Karpas-422 (cell line): ENCODE measurements at regions not wholly inside any gene's neighbourhood (a gene's known extent, or its start where the extent isn't known, plus 50 kb on each side); places are given as distances from the start of the nearest gene placed in this dataset.

Source experiments
- DNase-seq: peaks from one replicate; pipeline ENCODE4 v3.0.0-alpha.2; 2015
- H2AFZ ChIP-seq: fragments of 200-600 bp; sonication (generic); 2 replicates; pipeline ENCODE4 v1.6.1; 2014; ENCODE audit warnings: antibody characterized with exemption, low read length, mixed read lengths
- H3K27ac ChIP-seq: fragments of 200-600 bp; sonication (generic); 2 replicates; pipeline ENCODE4 v1.5.1; 2014; ENCODE audit warnings: mild to moderate bottlenecking, low read length, moderate library complexity
- H3K27me3 ChIP-seq: fragments of 200-600 bp; sonication (generic); 2 replicates; pipeline ENCODE4 v1.6.1; 2014; ENCODE audit warnings: low read length, mixed read lengths
- H3K36me3 ChIP-seq: fragments of 200-600 bp; sonication (generic); 2 replicates; pipeline ENCODE4 v1.6.1; 2014; ENCODE audit warnings: low read length, mixed read lengths; ENCODE audit not compliant: insufficient read depth
- H3K4me1 ChIP-seq: fragments of 200-600 bp; sonication (generic); 2 replicates; pipeline ENCODE4 v1.6.1; 2014; ENCODE audit warnings: mild to moderate bottlenecking, low read length, mixed read lengths
- H3K4me2 ChIP-seq: fragments of 200-600 bp; sonication (generic); 2 replicates; pipeline ENCODE4 v1.6.1; 2014; ENCODE audit warnings: low read length, low read depth, mild to moderate bottlenecking; ENCODE audit not compliant: poor library complexity, severe bottlenecking
- H3K4me3 ChIP-seq: fragments of 200-600 bp; sonication (generic); 2 replicates; pipeline ENCODE4 v1.5.1; 2014; ENCODE audit warnings: mild to moderate bottlenecking, antibody characterized with exemption, low read length, mixed read lengths
- H3K79me2 ChIP-seq: fragments of 200-600 bp; sonication (generic); 2 replicates; pipeline ENCODE4 v1.6.1; 2014; ENCODE audit warnings: mild to moderate bottlenecking, low read length, mixed read lengths
- H3K9ac ChIP-seq: fragments of 200-600 bp; sonication (generic); 2 replicates; pipeline ENCODE4 v1.6.0; 2014; ENCODE audit warnings: low read length
- H3K9me2 ChIP-seq: fragments of 200-600 bp; sonication (generic), shearing (Covaris generic); replicated peaks from 2 replicates; pipeline ENCODE4 v1.6.0; 2014; ENCODE audit warnings: mild to moderate bottlenecking, low read length, moderate library complexity; ENCODE audit not compliant: insufficient read depth
- H3K9me3 ChIP-seq: fragments of 300-700, 200-600 bp; sonication (generic); 2 replicates; pipeline ENCODE4 v1.6.1; 2014; ENCODE audit warnings: low read length, mixed read lengths
- H4K20me1 ChIP-seq: fragments of 200-600 bp; sonication (generic); 2 replicates; pipeline ENCODE4 v1.6.1; 2014; ENCODE audit warnings: mild to moderate bottlenecking, antibody characterized with exemption, low read length, low read depth; ENCODE audit not compliant: insufficient read depth

DNA sequence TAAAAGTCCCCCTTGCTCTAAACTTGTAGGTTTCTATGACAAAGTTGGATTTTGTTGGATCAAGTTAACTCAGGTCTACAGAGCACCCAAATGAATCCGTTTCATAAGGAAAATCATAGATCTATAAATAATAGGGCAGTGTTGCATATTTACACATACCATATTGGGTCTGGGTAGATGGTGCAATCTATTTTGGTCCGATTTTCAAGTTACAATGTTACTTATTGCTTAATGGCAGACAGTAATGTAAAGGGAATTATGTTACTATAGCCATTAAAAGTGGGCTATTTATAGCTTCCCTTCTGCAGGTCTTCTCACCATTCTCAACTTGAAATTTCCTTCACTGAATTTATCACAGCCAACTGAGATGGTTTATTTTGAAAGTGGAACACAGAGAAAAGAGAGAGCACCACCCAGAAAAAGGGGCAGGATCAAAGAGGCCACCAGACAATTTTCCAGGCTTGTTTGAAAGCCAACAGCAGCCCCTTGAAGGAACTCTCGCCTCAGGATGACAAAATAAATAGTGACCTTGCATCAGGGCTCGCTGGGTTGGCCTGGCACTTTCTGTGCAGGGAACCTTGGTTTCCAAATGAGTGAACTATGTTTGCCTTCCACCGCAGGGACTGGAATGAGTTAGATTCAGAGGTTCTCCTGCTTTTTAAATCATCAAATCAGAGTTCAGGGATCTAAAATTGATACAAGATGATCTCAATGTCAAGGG, 260.2 kb upstream of the HES1 start:
- no peak overlapping the region for H3K27ac ChIP-seq
- no peaks in the 10 kb centered on the region for H4K20me1 ChIP-seq
- H3K9ac ChIP-seq, result no peak overlapping the region
- DNase-seq, result no peak
- H3K4me1 ChIP-seq, result no peaks in the 10 kb centered on the region
- H3K9me3 ChIP-seq, result no peaks in the 10 kb centered on the region
- no peaks in the 10 kb centered on the region for H3K36me3 ChIP-seq
- H3K4me2 ChIP-seq, result no peak overlapping the region
- no peak overlapping the region for H3K4me3 ChIP-seq
- H3K9me2 ChIP-seq, result no peaks in the 10 kb centered on the region
- H2AFZ ChIP-seq, result no peak overlapping the region
- no peaks in the 10 kb centered on the region for H3K79me2 ChIP-seq
- H3K27me3 ChIP-seq, result no peaks in the 10 kb centered on the region

DNA sequence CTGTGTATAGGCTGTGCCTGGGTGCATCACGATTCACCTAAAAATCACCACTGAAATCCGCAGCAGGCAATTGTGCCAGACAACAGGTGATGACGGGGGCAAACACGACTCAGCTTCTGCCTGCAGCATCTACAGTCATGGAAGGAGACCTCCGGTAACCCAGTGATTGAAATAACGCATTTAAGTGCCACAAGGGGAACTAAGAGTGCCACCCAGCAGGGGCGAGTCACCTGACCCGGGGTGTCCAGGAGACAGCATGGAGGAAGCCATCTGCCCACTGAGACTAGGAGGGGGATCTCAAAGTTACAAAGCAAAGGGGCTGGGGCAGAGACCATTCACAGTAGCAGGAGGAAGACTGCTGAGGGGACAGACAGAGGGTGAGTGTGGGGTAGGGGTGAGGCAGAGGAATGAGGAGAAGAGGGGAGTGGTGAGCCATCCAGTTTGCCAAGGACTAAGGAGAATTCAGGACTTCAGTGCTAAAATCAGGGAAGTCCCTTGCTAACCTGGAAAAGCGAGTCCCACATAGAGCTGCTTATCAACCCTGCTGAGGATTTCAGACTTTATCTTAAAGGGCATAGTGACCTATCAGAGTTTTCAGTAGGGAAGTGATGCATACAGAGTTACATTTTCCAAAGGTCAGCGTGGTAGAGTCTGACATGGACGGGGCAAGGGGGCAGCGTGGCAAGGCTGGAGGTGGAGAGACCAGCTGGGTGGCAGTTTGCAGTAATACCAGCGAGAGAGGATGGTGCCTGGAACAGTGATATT, 256.7 kb upstream of the HES1 start:
- H3K9ac ChIP-seq, result no peak overlapping the region
- H3K27me3 ChIP-seq, result no peaks in the 10 kb centered on the region
- H3K27ac ChIP-seq, result no peak overlapping the region
- no peak overlapping the region for H3K4me2 ChIP-seq
- H3K4me3 ChIP-seq, result no peak overlapping the region
- no peaks in the 10 kb centered on the region for H3K9me3 ChIP-seq
- no peaks in the 10 kb centered on the region for H3K9me2 ChIP-seq
- H3K79me2 ChIP-seq, result no peaks in the 10 kb centered on the region
- H4K20me1 ChIP-seq, result no peaks in the 10 kb centered on the region
- no peak overlapping the region for H2AFZ ChIP-seq
- no peaks in the 10 kb centered on the region for H3K4me1 ChIP-seq
- H3K36me3 ChIP-seq, result no peaks in the 10 kb centered on the region
- DNase-seq, result no peak

DNA sequence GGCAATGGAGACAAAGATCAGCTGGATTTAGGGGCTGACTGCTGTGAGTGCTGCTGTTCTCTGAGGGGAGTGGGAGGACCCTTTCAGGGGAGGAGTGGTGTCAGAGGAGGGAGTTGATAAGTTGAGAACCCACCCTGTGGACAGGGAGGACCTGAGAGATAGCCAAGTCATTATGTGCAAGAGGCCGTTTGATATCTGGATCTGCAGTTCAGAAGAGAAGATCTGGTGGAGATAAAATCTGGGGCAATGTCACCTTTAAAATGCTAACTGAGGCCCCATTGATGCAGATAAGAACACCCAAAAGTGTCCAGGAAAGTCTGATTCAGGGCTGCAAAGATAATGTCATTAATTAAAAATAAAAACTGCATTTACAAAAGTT, 256.1 kb upstream of the HES1 start:
- Histone ChIP-seq H3K36me3 (no peaks in the 10 kb centered on the region), H3K9ac (no peak overlapping the region), H2AFZ (no peak overlapping the region), H3K4me2 (no peak overlapping the region), H3K27me3 (no peaks in the 10 kb centered on the region), H3K9me3 (no peaks in the 10 kb centered on the region), H4K20me1 (no peaks in the 10 kb centered on the region), H3K27ac (no peak overlapping the region), H3K79me2 (no peaks in the 10 kb centered on the region), H3K4me1 (no peaks in the 10 kb centered on the region), H3K9me2 (no peaks in the 10 kb centered on the region), H3K4me3 (no peak overlapping the region)
- no peak for DNase-seq

DNA sequence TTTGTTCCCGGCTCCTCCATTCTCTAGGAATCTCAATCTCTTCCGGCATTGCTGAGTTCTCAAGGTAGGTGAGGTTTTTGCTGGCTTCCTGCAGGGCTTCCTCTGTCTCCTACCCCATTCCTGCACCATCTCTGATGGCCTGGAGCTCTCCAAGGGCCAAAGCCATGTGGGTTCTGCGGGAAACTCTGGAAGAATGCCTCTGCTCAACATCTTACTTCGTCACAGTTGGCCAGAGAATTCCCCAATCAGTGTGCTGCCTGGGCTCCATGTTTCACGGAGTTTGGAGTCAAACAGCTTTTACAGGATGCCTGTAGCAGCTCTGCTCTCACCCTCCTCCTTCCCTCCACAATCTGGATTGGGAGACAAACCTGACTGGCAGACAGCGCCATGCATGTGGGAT, 253.9 kb upstream of the HES1 start:
- Histone ChIP-seq H3K4me3 (no peak overlapping the region), H3K4me1 (no peaks in the 10 kb centered on the region), H3K4me2 (no peak overlapping the region), H3K9me3 (no peaks in the 10 kb centered on the region), H3K79me2 (no peaks in the 10 kb centered on the region), H3K9ac (no peak overlapping the region), H3K27ac (no peak overlapping the region), H2AFZ (no peak overlapping the region), H3K36me3 (no peaks in the 10 kb centered on the region), H3K9me2 (no peaks in the 10 kb centered on the region), H4K20me1 (no peaks in the 10 kb centered on the region), H3K27me3 (no peaks in the 10 kb centered on the region)
- no peak for DNase-seq

DNA sequence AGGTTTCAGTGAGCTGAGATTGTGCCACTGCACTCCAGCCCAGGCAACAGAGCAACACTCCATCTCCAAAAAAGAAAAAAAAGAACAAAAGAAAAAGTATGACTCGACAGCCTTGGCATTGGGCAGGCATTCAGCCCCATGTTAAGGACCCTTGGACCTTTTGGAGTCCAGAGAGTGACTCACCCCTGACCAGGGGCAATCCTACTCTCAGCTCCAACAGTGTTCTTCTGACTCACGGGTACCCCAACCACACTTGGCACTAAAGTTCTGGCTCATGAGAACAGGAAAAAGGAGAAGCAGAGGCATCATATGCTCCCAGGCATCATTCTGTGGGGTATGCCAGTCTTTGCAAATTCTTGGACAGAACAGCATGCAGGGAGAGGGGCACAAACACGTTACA, 252.4 kb upstream of the HES1 start:
- Histone ChIP-seq H3K9me3 (no peaks in the 10 kb centered on the region), H4K20me1 (no peaks in the 10 kb centered on the region), H3K4me1 (no peaks in the 10 kb centered on the region), H2AFZ (no peak overlapping the region), H3K36me3 (no peaks in the 10 kb centered on the region), H3K4me3 (no peak overlapping the region), H3K9ac (no peak overlapping the region), H3K27me3 (no peaks in the 10 kb centered on the region), H3K9me2 (no peaks in the 10 kb centered on the region), H3K4me2 (no peak overlapping the region), H3K79me2 (no peaks in the 10 kb centered on the region), H3K27ac (no peak overlapping the region)
- DNase-seq, result no peak

DNA sequence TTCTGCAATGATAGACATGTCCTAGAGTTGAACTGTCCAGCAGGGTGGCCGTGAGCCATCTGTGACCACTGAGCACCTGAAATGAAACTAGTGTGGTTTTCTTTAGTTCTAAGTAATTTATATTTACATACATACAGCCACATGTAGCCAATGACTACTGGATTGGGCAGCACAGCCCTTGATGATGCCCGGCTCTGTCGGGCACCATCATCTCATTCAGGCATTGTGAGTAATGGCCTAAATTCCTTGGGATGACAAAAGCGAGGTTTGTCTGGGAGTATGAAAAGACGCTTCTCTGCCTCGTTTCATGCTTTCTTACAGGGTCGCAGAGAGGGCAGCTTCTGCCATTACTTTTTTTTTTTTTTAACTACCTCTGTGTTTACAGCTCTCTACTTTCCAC, 251.9 kb upstream of the HES1 start:
- no peak overlapping the region for H3K27ac ChIP-seq
- no peak overlapping the region for H2AFZ ChIP-seq
- no peaks in the 10 kb centered on the region for H3K27me3 ChIP-seq
- H3K9ac ChIP-seq, result no peak overlapping the region
- DNase-seq, result no peak
- no peak overlapping the region for H3K4me2 ChIP-seq
- no peaks in the 10 kb centered on the region for H3K36me3 ChIP-seq
- no peaks in the 10 kb centered on the region for H3K4me1 ChIP-seq
- no peak overlapping the region for H3K4me3 ChIP-seq
- H3K9me3 ChIP-seq, result no peaks in the 10 kb centered on the region
- no peaks in the 10 kb centered on the region for H3K9me2 ChIP-seq
- H3K79me2 ChIP-seq, result no peaks in the 10 kb centered on the region
- no peaks in the 10 kb centered on the region for H4K20me1 ChIP-seq

DNA sequence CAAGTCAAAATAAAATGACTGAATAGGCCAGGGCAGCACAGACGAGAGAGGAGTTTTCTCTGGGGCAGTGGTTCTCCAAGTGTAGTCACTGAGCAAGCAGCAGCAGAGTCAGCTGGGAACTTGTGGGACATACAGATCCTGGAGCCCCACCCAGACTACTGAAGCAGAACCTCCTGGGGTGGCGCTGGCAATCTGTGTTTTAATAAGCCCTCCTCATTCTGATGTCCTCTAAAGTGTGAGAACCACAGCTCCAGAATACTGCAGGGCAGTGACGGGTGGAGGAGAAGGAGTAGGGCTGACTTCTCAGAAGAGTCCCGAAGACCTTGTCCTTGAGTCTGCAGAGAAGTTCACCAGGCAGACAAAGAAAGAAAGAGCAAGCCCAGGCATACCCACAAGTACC, 251.3 kb upstream of the HES1 start:
- Histone ChIP-seq H3K4me2 (no peak overlapping the region), H3K27me3 (no peaks in the 10 kb centered on the region), H3K9me2 (no peaks in the 10 kb centered on the region), H3K9ac (no peak overlapping the region), H3K36me3 (no peaks in the 10 kb centered on the region), H2AFZ (no peak overlapping the region), H3K4me3 (no peak overlapping the region), H4K20me1 (no peaks in the 10 kb centered on the region), H3K79me2 (no peaks in the 10 kb centered on the region), H3K27ac (no peak overlapping the region), H3K9me3 (no peaks in the 10 kb centered on the region), H3K4me1 (no peaks in the 10 kb centered on the region)
- no peak for DNase-seq

DNA sequence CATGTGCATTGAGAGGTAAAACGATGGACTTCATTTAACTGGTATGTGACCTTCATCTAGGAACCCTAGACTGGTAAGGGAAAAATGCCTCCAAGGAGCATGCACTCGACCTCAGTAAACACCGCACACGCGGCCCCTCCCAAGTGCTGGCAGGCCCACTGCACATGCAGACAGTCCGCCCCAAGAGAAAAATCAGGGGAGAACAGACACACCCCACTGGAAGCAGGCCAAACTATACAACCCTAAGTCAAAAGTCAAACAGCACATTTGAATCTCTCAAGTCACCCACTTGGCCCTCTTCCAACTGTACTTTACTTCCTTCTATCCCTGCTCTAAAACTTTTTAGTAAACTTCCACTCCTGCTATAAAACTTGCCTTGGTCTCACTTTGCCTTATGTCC, 250.1 kb upstream of the HES1 start:
- H3K4me2 ChIP-seq, result no peak overlapping the region
- H3K27ac ChIP-seq, result no peak overlapping the region
- no peak overlapping the region for H3K9ac ChIP-seq
- no peaks in the 10 kb centered on the region for H3K9me2 ChIP-seq
- no peak overlapping the region for H3K4me3 ChIP-seq
- H3K36me3 ChIP-seq, result no peaks in the 10 kb centered on the region
- H3K4me1 ChIP-seq, result no peaks in the 10 kb centered on the region
- no peak overlapping the region for H2AFZ ChIP-seq
- no peaks in the 10 kb centered on the region for H3K79me2 ChIP-seq
- no peaks in the 10 kb centered on the region for H3K27me3 ChIP-seq
- no peak for DNase-seq
- no peaks in the 10 kb centered on the region for H3K9me3 ChIP-seq
- no peaks in the 10 kb centered on the region for H4K20me1 ChIP-seq
